SK-N-SH (cell line): ENCODE measurements at regions not wholly inside any gene's neighbourhood (a gene's known extent, or its start where the extent isn't known, plus 50 kb on each side); places are given as distances from the start of the nearest gene placed in this dataset.

Source experiments
- CHD2 ChIP-seq: fragments of 150-350 bp; IDR thresholded peaks from 2 replicates; pipeline ENCODE4 v1.6.1; 2018; ENCODE audit warnings: low read length; ENCODE audit not compliant: partially characterized antibody
- EP300 ChIP-seq, 2 experiments: IDR thresholded peaks; 2 replicates each; pipeline versions ENCODE4 v1.4.0 to v1.6.1; 2012; ENCODE audit warnings: borderline replicate concordance in 1 of 2, low read depth in 1 of 2, low read length in 1 of 2
- EZH2phosphoT487 ChIP-seq: fragments of 200-600 bp; sonication (generic); IDR thresholded peaks from 2 replicates; pipeline ENCODE4 v1.6.1; 2017; ENCODE audit warnings: low read depth, mixed run types, mild to moderate bottlenecking, antibody characterized with exemption, moderate library complexity, borderline replicate concordance
- FOXJ3 ChIP-seq: sonication (generic); formaldehyde crosslinking; IDR thresholded peaks from 2 replicates; pipeline ENCODE4 v1.5.1; 2020; ENCODE audit warnings: mild to moderate bottlenecking, missing genetic modification reagents
- MEF2A ChIP-seq: IDR thresholded peaks from 2 replicates; pipeline ENCODE4 v1.4.0; 2012; ENCODE audit warnings: low read depth, borderline replicate concordance
- NFIC ChIP-seq: IDR thresholded peaks from 2 replicates; pipeline ENCODE4 v1.4.0; 2012; ENCODE audit warnings: borderline replicate concordance
- POLR2AphosphoS5 ChIP-seq: IDR thresholded peaks from 2 replicates; pipeline ENCODE4 v1.6.1; 2012; ENCODE audit warnings: low read depth, low read length
- RCOR1 ChIP-seq: fragments of 150-350 bp; IDR thresholded peaks from 2 replicates; pipeline ENCODE4 v1.6.1; 2017; ENCODE audit warnings: antibody characterized with exemption, low read length
- SMC3 ChIP-seq: IDR thresholded peaks from 2 replicates; pipeline ENCODE4 v1.6.1; 2012; ENCODE audit warnings: low read depth, low read length, improper control_type of control experiment
- TCF12 ChIP-seq: IDR thresholded peaks from 2 replicates; pipeline ENCODE4 v1.4.0; 2012
- TF ChIP-seq, protein P1 (sequence below): fragments of 200-600 bp; sonication (generic); IDR thresholded peaks from 2 replicates; pipeline ENCODE4 v1.6.1; 2017; ENCODE audit warnings: antibody characterized with exemption, mild to moderate bottlenecking, moderate library complexity
- TF ChIP-seq, protein P2 (sequence below): fragments of 150-350 bp; IDR thresholded peaks from 2 replicates; pipeline ENCODE4 v1.6.1; 2017; ENCODE audit warnings: antibody characterized with exemption, low read length, low read depth, borderline replicate concordance
- TF ChIP-seq, protein P3 (sequence below): IDR thresholded peaks from 2 replicates; pipeline ENCODE4 v1.4.0; 2012; ENCODE audit warnings: low read depth

DNA sequence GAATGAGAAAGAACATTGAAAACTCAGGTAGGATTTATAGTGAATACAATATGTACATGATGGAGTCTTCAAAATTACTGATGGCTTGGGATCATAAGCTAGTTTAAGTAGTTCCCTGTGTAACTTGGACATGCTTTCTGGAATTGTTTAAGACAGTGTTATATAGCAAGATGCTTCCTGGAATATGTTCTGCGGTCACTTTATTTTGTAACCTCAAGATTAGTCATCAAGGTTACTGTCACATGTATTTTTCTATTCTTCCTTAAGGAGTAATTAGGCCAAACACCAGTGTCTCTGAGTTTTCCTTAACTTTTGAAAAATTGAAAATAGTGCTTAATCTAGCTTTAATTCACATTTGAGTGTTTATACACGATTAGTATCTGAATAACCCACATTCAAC is 760.3 kb upstream of the ARRDC4 start:
- TF ChIP-seq EP300 (IDR thresholded peaks at IDR 0.05; ENCODE audit: borderline replicate concordance in 1 of 2, low read depth in 1 of 2, low read length in 1 of 2) (no peak), NFIC (no peak), MEF2A (no peak), POLR2AphosphoS5 (no peak), CHD2 (no peak), FOXJ3 (CRISPR knock-in tag) (no peak), RCOR1 (no peak), SMC3 (no peak), EZH2phosphoT487 (no peak), TCF12 (no peak)
- TF ChIP-seq, protein P1, sequence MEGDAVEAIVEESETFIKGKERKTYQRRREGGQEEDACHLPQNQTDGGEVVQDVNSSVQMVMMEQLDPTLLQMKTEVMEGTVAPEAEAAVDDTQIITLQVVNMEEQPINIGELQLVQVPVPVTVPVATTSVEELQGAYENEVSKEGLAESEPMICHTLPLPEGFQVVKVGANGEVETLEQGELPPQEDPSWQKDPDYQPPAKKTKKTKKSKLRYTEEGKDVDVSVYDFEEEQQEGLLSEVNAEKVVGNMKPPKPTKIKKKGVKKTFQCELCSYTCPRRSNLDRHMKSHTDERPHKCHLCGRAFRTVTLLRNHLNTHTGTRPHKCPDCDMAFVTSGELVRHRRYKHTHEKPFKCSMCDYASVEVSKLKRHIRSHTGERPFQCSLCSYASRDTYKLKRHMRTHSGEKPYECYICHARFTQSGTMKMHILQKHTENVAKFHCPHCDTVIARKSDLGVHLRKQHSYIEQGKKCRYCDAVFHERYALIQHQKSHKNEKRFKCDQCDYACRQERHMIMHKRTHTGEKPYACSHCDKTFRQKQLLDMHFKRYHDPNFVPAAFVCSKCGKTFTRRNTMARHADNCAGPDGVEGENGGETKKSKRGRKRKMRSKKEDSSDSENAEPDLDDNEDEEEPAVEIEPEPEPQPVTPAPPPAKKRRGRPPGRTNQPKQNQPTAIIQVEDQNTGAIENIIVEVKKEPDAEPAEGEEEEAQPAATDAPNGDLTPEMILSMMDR: no peak
- TF ChIP-seq, protein P2, sequence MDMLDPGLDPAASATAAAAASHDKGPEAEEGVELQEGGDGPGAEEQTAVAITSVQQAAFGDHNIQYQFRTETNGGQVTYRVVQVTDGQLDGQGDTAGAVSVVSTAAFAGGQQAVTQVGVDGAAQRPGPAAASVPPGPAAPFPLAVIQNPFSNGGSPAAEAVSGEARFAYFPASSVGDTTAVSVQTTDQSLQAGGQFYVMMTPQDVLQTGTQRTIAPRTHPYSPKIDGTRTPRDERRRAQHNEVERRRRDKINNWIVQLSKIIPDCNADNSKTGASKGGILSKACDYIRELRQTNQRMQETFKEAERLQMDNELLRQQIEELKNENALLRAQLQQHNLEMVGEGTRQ: no peak
- TF ChIP-seq, protein P3, sequence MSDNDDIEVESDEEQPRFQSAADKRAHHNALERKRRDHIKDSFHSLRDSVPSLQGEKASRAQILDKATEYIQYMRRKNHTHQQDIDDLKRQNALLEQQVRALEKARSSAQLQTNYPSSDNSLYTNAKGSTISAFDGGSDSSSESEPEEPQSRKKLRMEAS: no peak
